ENCODE measurements at regions not wholly inside any gene's neighbourhood (a gene's known extent, or its start where the extent isn't known, plus 50 kb on each side); places are given as distances from the start of the nearest gene placed in this dataset.

DNA sequence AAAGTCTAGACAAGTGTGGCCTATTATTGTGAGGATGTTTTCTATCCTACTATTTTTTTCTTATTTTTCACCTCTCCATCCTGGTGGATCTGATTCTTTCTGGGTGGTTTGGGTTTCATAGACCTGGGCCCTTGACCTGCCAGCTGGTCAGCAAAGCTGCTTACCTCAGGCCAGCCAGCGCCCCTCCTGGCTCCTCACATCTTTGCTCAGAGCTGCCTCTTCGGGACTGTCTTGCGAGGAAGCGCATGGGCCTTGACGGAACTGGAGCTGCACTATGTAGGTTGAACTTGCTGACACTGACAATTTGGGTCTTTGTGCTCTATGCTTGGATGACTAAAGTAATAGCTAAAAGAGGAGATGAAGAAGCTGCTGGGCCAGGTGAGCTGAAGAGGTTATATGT is 138.5 kb upstream of the SYT6 start:
- Histone ChIP-seq H3K9me2 (replicated peaks; ENCODE audit: insufficient read depth, low read length) (no peaks in the 10 kb centered on the region), H3K27ac (ENCODE audit: low read depth, low read length) (no peak overlapping the region), H3K36me3 (ENCODE audit: low read length) (no peaks in the 10 kb centered on the region), H3K4me3 (ENCODE audit: insufficient read depth, low read length, poor library complexity, severe bottlenecking) (no peak overlapping the region), H3K9ac (ENCODE audit: low read length) (no peak overlapping the region), H3F3A (ENCODE audit: insufficient read depth) (no peaks in the 10 kb centered on the region), H3K27me3 (ENCODE audit: low read length) (no peaks in the 10 kb centered on the region), H3K9me3 (ENCODE audit: insufficient read depth, low read length) (no peaks in the 10 kb centered on the region), H2AFZ (ENCODE audit: low read depth, low read length, severe bottlenecking) (no peak overlapping the region), H3K79me2 (ENCODE audit: insufficient read depth, low read length) (no peaks in the 10 kb centered on the region), H3K4me2 (ENCODE audit: low read depth, low read length, poor library complexity, severe bottlenecking) (no peak overlapping the region), H4K20me1 (ENCODE audit: low read depth, low read length) (no peaks in the 10 kb centered on the region)
- no peak for TF ChIP-seq EZH2phosphoT487 (conservative IDR thresholded peaks at IDR 0.05; ENCODE audit: low read length)
- no peak for TF ChIP-seq CTCF (IDR thresholded peaks at IDR 0.05; ENCODE audit: insufficient read depth, low read length, poor library complexity, severe bottlenecking)

GRCh38 chr1:114290776-114291175 is 137.1 kb upstream of the SYT6 start:
- Histone ChIP-seq H3F3A (ENCODE audit: insufficient read depth) (no peaks in the 10 kb centered on the region), H3K9ac (ENCODE audit: low read length) (no peak overlapping the region), H3K9me3 (ENCODE audit: insufficient read depth, low read length) (no peaks in the 10 kb centered on the region), H3K4me3 (ENCODE audit: insufficient read depth, low read length, poor library complexity, severe bottlenecking) (no peak overlapping the region), H4K20me1 (ENCODE audit: low read depth, low read length) (no peaks in the 10 kb centered on the region), H3K36me3 (ENCODE audit: low read length) (no peaks in the 10 kb centered on the region), H3K79me2 (ENCODE audit: insufficient read depth, low read length) (no peaks in the 10 kb centered on the region), H3K9me2 (replicated peaks; ENCODE audit: insufficient read depth, low read length) (no peaks in the 10 kb centered on the region), H3K27ac (ENCODE audit: low read depth, low read length) (no peak overlapping the region), H3K4me2 (ENCODE audit: low read depth, low read length, poor library complexity, severe bottlenecking) (no peak overlapping the region), H3K27me3 (ENCODE audit: low read length) (no peaks in the 10 kb centered on the region), H2AFZ (ENCODE audit: low read depth, low read length, severe bottlenecking) (no peak overlapping the region)
- no peak for TF ChIP-seq EZH2phosphoT487 (conservative IDR thresholded peaks at IDR 0.05; ENCODE audit: low read length)
- TF ChIP-seq CTCF (IDR thresholded peaks at IDR 0.05; ENCODE audit: insufficient read depth, low read length, poor library complexity, severe bottlenecking) = no peak

GRCh38 chr1:114290341-114290740 is 136.7 kb upstream of the SYT6 start:
- H3K27ac ChIP-seq (ENCODE audit: low read depth, low read length) = no peak overlapping the region
- no peak overlapping the region for H3K4me3 ChIP-seq (ENCODE audit: insufficient read depth, low read length, poor library complexity, severe bottlenecking)
- H4K20me1 ChIP-seq (ENCODE audit: low read depth, low read length) = no peaks in the 10 kb centered on the region
- H3K27me3 ChIP-seq (ENCODE audit: low read length) = no peaks in the 10 kb centered on the region
- no peak overlapping the region for H2AFZ ChIP-seq (ENCODE audit: low read depth, low read length, severe bottlenecking)
- no peaks in the 10 kb centered on the region for H3K79me2 ChIP-seq (ENCODE audit: insufficient read depth, low read length)
- H3K4me2 ChIP-seq (ENCODE audit: low read depth, low read length, poor library complexity, severe bottlenecking) = no peak overlapping the region
- H3K9me2 ChIP-seq (replicated peaks; ENCODE audit: insufficient read depth, low read length) = no peaks in the 10 kb centered on the region
- H3F3A ChIP-seq (ENCODE audit: insufficient read depth) = no peaks in the 10 kb centered on the region
- no peaks in the 10 kb centered on the region for H3K9me3 ChIP-seq (ENCODE audit: insufficient read depth, low read length)
- H3K9ac ChIP-seq (ENCODE audit: low read length) = no peak overlapping the region
- H3K36me3 ChIP-seq (ENCODE audit: low read length) = no peaks in the 10 kb centered on the region
- TF ChIP-seq EZH2phosphoT487 (conservative IDR thresholded peaks at IDR 0.05; ENCODE audit: low read length) = no peak
- TF ChIP-seq CTCF (IDR thresholded peaks at IDR 0.05; ENCODE audit: insufficient read depth, low read length, poor library complexity, severe bottlenecking) = no peak

DNA sequence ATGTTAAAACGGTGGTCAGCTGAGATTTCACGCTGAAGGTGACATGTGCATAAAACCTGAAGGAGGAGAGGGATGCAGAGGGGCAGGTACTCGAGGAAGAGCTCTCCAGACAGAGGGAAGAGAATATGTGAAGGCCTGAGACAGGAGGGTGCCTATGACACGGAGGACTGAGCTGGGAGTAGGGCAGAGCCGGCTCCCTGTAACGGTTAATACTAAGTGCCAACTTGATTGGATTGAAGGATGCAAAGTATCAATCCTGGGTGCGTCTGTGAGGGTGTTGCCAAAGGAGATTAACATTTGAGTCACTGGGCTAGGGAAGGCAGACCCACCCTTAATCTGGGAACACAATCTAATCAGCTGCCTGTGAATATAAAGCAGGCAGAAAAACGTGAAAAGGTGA is 136.2 kb upstream of the SYT6 start:
- no peaks in the 10 kb centered on the region for H3K79me2 ChIP-seq (ENCODE audit: insufficient read depth, low read length)
- TF ChIP-seq EZH2phosphoT487 (conservative IDR thresholded peaks at IDR 0.05; ENCODE audit: low read length) (no peak), CTCF (IDR thresholded peaks at IDR 0.05; ENCODE audit: insufficient read depth, low read length, poor library complexity, severe bottlenecking) (no peak)
- no peak overlapping the region for H3K4me2 ChIP-seq (ENCODE audit: low read depth, low read length, poor library complexity, severe bottlenecking)
- no peaks in the 10 kb centered on the region for H3K27me3 ChIP-seq (ENCODE audit: low read length)
- no peaks in the 10 kb centered on the region for H3K9me3 ChIP-seq (ENCODE audit: insufficient read depth, low read length)
- no peak overlapping the region for H2AFZ ChIP-seq (ENCODE audit: low read depth, low read length, severe bottlenecking)
- H3K36me3 ChIP-seq (ENCODE audit: low read length) = no peaks in the 10 kb centered on the region
- H3K4me3 ChIP-seq (ENCODE audit: insufficient read depth, low read length, poor library complexity, severe bottlenecking) = no peak overlapping the region
- H3K9ac ChIP-seq (ENCODE audit: low read length) = no peak overlapping the region
- H4K20me1 ChIP-seq (ENCODE audit: low read depth, low read length) = no peaks in the 10 kb centered on the region
- H3K27ac ChIP-seq (ENCODE audit: low read depth, low read length) = no peak overlapping the region
- no peaks in the 10 kb centered on the region for H3F3A ChIP-seq (ENCODE audit: insufficient read depth)
- H3K9me2 ChIP-seq (replicated peaks; ENCODE audit: insufficient read depth, low read length) = no peaks in the 10 kb centered on the region

All from SU-DHL-6 (cell line).